ENCODE measurements at regions not wholly inside any gene's neighbourhood (a gene's known extent, or its start where the extent isn't known, plus 50 kb on each side); places are given as distances from the start of the nearest gene placed in this dataset.

DNA sequence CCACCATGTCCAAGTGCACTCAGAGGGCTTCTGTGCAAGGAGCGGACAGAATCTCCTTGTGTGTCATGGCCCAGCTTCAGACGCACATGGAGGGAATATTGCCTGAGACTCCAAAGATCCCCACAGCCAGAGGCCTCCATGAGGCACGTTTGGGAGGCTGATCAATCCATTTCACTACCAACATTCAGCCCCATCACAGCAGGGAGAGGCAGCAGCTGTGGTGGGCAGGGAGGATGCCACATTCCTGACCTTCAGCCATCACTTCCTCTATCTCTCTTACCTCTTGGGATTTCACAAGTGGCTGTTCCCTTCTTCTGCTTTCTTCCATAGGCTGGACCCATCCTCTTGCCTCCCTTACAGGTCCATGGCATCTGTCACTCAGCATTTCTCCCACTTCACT, 82.4 kb upstream of the MBNL2 start:
- DNase-seq: no peak

DNA sequence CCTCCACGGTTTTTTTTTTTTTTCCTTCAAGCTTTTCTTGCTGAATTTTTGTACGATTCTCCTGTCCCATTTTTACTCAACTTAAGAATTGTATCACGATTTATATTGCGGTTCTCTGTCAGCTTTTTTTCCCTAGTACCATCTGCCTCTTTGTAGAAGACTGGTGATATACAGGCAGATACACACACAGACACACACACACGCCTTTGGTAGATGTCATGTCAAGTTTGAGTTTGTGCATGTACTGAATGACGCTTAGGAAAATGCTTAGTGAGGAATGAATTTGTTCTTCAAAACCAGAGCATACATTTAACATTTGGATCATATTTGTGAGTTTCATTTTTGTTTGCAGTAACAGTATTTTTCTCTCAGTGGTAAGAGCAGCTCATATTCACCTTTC, 82.0 kb upstream of the MBNL2 start:
- no peak for DNase-seq

DNA sequence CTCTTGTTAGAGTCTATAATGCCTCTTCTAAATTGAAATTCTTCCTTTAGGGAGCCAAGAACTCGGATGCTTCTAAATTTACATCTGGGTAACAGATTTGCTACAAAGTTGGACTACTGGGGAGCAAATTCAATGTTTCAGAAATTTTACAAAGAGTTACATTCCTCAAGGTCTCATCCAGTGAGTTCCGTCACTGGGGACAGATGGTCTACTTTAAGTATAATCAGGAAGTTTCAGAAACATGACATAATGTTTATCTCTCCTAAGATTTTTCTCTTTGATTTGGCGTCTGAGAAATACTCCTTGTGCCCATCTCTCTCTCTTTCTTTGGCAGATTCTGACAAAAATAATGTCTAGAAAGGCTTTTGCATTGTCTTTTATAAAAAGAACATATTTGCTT, 81.5 kb upstream of the MBNL2 start:
- DNase-seq: no peak

DNA sequence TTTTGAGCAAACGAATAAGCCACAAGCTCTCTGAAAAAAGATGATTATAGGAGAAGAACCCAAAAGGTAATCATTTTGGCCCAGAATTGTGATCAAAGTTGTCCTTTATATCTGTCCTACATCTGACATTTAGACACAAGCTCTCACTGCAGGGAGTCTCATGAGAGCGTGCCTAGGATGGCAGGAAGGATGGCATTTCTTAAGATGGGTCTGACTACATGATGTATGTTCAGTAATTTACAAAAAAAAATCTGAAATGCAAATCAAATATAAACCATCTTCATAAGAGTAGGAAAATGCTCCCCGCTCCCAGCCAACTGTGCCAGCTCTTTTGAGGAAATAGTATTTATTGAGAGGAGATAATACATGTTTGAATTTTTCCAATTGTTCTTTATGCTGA, 81.0 kb upstream of the MBNL2 start:
- no peak for DNase-seq

DNA sequence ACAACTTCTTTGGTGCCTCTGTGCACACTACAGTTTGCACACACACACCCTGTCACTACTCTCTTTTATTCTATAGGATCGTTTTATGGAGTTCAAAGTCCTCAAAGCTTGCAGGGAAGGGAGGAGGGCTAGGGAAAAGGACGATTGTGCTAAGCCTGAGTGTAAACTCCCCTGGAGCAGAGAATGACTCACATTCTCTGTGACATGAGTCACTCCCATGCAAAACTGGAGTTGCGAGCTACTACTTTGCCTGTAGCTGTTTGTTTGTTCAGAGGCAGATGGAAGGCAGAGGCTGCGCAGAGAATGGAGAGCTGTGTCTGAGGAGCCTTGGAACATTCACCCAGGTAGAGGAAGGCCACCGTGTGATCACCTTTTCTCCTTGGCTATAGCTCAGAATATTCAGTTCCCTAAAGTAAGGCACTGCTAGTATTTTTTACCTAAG, 80.5 kb upstream of the MBNL2 start:
- DNase-seq: no peak

DNA sequence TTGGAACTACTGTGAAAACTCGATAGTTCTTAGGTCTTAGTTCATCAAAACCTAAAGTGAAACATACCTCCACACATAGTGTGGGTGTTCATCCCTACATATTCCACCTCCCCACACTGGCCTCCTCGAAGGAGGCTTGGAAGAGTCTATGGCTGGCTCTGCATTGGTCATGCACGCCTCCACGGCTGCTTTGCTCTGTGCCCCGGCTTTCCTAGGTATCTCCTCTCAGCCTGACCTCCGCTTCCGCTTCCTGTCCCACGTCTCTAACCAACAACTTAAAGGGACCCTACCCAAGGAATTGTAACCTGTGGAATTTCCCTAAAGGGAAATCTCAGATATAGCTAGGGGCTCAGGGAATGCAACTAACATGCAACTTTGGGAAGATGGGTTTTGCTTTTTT, 79.7 kb upstream of the MBNL2 start:
- DNase-seq: no peak

DNA sequence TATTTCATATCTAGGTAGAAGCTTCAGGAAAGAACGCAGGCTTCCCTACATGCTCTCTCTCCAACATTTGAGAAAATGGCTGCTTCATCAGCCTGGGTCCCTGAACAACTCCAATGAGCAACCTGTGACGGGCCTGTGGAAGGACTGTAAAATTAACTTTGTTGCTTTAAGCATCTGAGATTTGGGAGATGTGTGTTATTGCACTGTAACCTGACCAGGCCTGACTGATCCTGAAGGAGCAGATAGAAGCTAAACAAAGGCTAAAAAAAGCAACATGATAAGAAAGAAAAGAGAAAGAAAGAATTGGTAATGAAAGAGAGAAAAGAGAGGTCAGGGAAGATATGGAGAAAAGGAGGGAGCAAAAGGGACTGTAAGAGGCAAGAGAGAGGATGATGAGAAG, 77.1 kb upstream of the MBNL2 start:
- no peak for DNase-seq

DNA sequence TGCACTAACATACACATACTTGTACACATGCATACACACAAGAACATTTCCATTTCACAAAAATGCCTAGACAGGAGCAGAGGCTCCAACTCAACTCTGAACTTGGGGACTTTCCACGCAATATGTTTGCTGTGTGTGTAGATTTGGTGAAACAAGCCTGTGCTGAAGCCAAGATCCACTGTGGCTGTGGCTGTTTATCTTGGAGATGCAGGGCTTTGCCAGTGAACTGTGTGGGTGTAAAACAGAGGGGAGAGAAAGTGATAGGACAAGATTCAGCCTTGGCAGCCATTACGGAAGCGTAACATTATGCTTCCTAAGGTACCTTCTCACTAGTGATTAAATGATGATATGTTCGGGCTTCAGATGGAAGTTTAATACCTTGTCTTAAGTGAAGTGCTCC, 73.2 kb upstream of the MBNL2 start:
- no peak for DNase-seq

DNA sequence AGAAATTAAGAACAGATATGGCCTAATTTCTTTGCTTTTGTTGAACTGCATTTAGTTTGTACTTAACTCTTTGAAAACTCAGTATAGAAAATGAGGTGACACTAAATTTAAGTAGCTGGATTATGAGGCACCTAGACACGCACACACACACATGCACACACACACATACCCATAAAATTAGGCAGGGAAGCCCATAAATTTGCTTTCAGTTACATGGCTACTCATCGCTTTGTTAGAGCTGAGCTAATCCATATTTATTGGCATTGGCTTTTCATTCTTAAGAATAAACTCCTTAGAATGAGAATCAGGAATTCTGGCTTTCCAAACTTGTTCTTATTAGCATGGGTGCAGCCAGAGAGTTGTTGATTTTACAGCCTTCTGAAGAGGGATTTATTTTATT, 61.7 kb upstream of the MBNL2 start:
- no peak for DNase-seq

DNA sequence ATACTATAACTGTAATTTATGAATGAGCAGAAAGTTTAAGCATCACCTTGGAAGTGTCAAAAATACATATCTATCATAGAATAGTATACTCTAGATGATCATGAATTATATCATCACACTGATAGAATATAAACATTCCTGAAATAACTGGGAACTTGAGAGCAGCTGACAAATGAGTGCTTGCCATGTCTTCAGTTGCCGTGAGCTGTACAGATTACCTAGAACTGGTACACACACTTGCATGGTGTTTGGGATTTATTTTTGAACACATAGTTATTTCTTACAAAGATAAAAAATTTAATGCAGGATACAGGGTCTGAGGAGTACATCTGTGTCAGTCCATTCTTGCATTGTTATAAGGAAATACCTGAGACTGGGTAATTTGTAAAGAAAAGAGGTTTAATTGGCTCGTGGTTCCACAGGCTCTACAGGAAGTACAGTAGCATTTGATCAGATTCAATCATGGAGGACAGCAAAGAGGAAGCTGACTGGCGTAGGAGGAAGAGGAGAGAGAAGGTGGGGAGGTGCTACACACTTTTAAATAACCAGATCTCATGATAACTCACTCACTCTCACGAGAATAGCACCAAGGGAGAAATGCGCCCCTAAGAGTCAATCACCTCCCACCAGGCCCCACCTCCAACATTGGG, 60.4 kb upstream of the MBNL2 start:
- DNase-seq: no peak

DNA sequence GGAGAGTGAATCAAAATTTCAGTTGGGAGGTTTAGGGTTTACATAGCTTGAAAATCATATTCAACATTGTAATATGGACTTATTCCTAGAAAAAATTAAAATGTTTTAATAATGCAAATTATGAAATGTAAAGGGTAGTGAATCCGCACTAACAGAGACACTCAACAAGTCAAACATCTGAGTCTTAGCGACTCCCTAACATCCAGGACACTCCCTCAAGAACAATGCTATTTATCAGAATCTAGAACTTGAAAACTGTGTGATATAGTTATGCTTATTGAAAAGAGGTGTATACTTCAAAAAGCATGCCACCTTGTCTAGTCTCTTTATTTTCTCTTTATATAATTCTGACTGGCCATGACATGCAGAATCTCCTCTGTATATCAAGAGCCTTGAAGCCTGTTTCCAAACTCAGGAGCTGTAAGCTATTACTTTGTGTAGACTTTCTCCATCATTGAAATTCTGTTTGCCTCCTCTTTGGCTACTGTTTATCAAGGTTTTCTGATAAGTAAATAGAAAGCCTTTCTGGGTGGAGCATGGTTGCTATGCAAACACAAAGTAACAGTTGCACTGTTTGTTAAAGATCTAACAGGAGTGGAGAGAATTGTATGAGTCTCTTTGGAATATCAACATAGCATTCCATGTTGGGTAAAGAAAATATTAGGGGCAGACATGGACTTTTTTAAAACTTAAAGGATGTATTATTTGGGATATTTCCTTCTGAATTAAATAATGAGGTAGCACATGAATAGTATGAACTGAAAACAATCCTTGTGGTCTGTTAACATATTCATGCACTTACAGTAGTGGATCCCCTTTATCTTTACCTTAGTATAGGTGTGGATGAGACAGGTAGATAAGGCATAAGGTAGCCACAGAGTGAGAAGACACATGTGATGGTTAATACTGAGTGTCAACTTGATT, 56.4 kb upstream of the MBNL2 start:
- DNase-seq: no peak

DNA sequence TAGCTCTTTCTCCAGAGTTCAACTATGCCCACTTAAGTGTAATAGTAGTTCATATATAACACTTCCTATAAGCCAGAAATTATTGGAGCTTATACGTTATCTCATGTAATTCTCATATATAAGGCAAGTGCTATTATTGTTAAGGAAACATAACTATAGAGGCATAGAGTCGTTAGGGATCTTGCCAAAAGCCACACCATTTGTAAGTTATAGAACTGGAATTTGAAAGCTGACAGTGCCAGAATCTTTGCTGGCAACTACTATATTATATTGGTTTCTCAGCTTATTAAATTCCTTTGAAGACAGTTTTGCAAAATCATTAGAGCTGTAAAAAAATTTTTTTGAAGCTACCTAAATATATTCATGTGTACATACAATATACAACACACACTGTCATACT, 51.0 kb upstream of the MBNL2 start:
- no peak for DNase-seq
